Lower leg skin (tissue), 4 donors: ENCODE measurements at regions not wholly inside any gene's neighbourhood (a gene's known extent, or its start where the extent isn't known, plus 50 kb on each side); places are given as distances from the start of the nearest gene placed in this dataset.

ENCODE experiments used
- DNase-seq, 2 donors: peaks; one replicate each; pipeline ENCODE4 v3.0.0-alpha.2; 2019; ENCODE audit warnings: low spot score in 2 of 2
- H3K4me3 ChIP-seq: fragments of 200-600 bp; sonication (generic); 2 replicates; pipeline ENCODE4 v1.5.1; 2017; ENCODE audit warnings: mild to moderate bottlenecking, low read depth; ENCODE audit not compliant: poor library complexity, severe bottlenecking
- POLR2A ChIP-seq, 2 donors: fragments of 450-650 bp; IDR thresholded peaks; one replicate each; pipeline ENCODE4 v1.6.1; 2016 to 2017; ENCODE audit warnings: antibody characterized with exemption in 2 of 2, mild to moderate bottlenecking in 1 of 2, moderate library complexity in 1 of 2
- WGBS, 2 donors: methylation state at CpG; one replicate each; pipeline ENCODE4 v1.1.5; 2018; 5-methylcytosine and 5-hydroxymethylcytosine counted together
- intact Hi-C: fragments of 100-400 bp; cut with DNase I; formaldehyde crosslinking; loops from one replicate; pipeline ENCODE4 v1.15.0; 2023; ENCODE audit warnings: low total_unique reads
- TF ChIP-seq, protein P1 (sequence below), 3 donors: fragments of 450-650 bp; IDR thresholded peaks; one replicate each; pipeline ENCODE4 v1.5.1; 2016; ENCODE audit warnings: antibody characterized with exemption in 3 of 3, mild to moderate bottlenecking in 3 of 3, moderate library complexity in 2 of 3

- DNase-seq: no peak
- H3K4me3 ChIP-seq: no peak overlapping the region
- no peak for TF ChIP-seq POLR2A (IDR thresholded peaks at IDR 0.05)
- TF ChIP-seq, protein P1, sequence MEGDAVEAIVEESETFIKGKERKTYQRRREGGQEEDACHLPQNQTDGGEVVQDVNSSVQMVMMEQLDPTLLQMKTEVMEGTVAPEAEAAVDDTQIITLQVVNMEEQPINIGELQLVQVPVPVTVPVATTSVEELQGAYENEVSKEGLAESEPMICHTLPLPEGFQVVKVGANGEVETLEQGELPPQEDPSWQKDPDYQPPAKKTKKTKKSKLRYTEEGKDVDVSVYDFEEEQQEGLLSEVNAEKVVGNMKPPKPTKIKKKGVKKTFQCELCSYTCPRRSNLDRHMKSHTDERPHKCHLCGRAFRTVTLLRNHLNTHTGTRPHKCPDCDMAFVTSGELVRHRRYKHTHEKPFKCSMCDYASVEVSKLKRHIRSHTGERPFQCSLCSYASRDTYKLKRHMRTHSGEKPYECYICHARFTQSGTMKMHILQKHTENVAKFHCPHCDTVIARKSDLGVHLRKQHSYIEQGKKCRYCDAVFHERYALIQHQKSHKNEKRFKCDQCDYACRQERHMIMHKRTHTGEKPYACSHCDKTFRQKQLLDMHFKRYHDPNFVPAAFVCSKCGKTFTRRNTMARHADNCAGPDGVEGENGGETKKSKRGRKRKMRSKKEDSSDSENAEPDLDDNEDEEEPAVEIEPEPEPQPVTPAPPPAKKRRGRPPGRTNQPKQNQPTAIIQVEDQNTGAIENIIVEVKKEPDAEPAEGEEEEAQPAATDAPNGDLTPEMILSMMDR (IDR thresholded peaks at IDR 0.05): no peak
- WGBS, 2 donors: 90% methylated on average over 3 of the region's 3 CpGs
- intact Hi-C loops: no loop called here
Observed at GRCh38 chr7:115511330-115511729, 519.2 kb downstream of the TFEC start.

DNA sequence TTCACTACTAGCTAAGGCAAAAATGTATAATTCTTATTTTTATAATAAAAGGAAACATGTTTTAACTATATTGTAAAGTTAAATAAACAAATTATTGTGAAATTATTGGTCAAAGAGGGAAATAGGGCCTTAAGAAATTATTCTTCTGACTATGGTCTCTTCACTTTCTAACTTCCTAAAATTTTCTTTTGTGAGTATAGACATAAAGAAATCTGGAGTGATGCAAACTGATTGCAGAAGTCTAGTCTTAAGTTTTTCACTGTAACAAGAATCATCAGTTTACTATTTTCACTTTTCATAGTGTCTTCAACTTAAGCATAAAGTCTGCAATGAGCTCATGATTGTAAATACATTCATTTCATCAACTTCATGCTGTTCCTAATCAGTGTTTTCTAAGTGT, 525.4 kb downstream of the TFEC start:
- TF ChIP-seq POLR2A (IDR thresholded peaks at IDR 0.05): no peak
- TF ChIP-seq, protein P1 (IDR thresholded peaks at IDR 0.05): no peak
- intact Hi-C loops: no loop called here
- H3K4me3 ChIP-seq: no peak overlapping the region
- no peak for DNase-seq

DNA sequence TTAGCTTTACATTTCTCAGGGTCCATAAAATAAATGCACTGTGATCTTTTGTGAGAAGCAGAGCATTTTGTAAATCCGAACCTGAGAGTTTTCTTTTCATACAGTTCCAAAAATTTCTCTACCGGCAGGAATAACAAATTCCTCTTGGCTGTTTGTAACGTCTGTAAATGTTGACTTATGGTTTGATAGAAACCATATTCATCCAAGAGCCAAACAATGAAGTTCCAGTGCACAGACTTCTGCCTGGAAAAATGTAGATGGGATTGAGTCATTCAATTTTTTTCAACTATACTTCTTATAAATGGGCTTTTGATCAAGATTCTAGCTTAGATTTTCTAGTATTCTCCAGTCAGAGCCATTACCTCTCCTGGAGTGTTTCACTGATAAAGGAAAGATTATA, 530.6 kb downstream of the TFEC start:
- DNase-seq: no peak
- TF ChIP-seq, protein P1 (IDR thresholded peaks at IDR 0.05): no peak
- no peak for TF ChIP-seq POLR2A (IDR thresholded peaks at IDR 0.05)
- intact Hi-C loops: no loop called here
- H3K4me3 ChIP-seq: no peak overlapping the region
- WGBS, 2 donors: 30 to 36% methylated on average over 3 of the region's 3 CpGs

DNA sequence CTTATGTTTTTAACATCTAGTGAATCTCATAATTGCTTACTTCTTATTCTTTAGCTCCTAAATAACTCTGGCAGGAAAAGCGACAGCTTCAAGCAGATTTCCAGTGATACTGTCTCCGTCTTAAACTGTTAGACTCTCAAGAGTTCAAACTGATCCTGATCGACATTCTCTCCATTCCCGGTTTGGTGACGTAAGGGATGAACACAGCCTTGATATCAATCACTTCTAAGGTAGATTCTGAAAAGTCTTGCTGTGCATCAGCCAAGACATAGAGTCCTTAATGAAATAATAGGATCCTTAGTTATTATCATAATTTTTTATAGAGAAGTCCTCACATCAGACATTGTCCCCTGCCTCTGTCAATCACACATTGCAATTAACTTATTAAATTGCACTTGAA, 534.6 kb downstream of the TFEC start:
- intact Hi-C loops: no loop called here
- no peak for TF ChIP-seq POLR2A (IDR thresholded peaks at IDR 0.05)
- TF ChIP-seq, protein P1 (IDR thresholded peaks at IDR 0.05): no peak
- no peak for DNase-seq
- no peak overlapping the region for H3K4me3 ChIP-seq
- 73 to 82% methylated on average over 5 of the region's 5 CpGs for whole genome bisulfite sequencing, 2 donors

- no peak overlapping the region for H3K4me3 ChIP-seq
- intact Hi-C loops: no loop called here
- TF ChIP-seq, protein P1 (IDR thresholded peaks at IDR 0.05): no peak
- TF ChIP-seq POLR2A (IDR thresholded peaks at IDR 0.05): no peak
- WGBS, 2 donors: 30 to 33% methylated on average over 5 of the region's 5 CpGs
- no peak for DNase-seq
Observed at GRCh38 chr7:115494529-115495147, 535.9 kb downstream of the TFEC start.

DNA sequence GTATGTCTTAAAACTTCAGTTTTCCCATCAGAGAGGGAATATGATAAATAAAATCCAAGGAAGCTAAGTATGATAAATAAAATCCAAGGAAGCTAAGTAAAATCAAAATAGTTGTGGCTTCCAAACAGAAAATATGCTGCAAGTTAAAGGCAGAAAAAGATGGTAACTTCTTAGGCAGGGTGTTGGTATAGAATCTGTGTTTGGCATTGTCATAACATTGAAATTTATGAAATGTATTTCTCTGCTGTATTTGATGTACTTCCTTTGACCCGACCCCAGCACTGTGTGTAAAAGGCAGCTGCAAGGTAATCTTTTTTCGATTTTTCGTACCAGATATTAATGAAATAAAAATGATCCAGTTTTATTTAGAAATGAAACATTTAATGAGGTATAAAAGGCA, 537.2 kb downstream of the TFEC start:
- 81 to 85% methylated on average over 3 of the region's 3 CpGs for WGBS, 2 donors
- TF ChIP-seq, protein P1 (IDR thresholded peaks at IDR 0.05): no peak
- TF ChIP-seq POLR2A (IDR thresholded peaks at IDR 0.05): no peak
- no peak for DNase-seq
- H3K4me3 ChIP-seq: no peak overlapping the region
- intact Hi-C loops: no loop called here
